HEK293 (cell line): ENCODE measurements at regions not wholly inside any gene's neighbourhood (a gene's known extent, or its start where the extent isn't known, plus 50 kb on each side); places are given as distances from the start of the nearest gene placed in this dataset.

Source experiments
- CTCF ChIP-seq: fragments of 450-650 bp; formaldehyde crosslinking; IDR thresholded peaks from 2 replicates; pipeline ENCODE4 v1.5.1; 2016; ENCODE audit warnings: missing biosample characterization, missing genetic modification characterization
- KLF10 ChIP-seq: fragments of 450-650 bp; IDR thresholded peaks from 2 replicates; pipeline ENCODE4 v1.5.1; 2018; ENCODE audit warnings: missing biosample characterization, mild to moderate bottlenecking, missing genetic modification characterization
- TCF7L2 ChIP-seq: IDR thresholded peaks from 2 replicates; pipeline ENCODE4 v1.6.1; 2011; ENCODE audit warnings: low read depth, mild to moderate bottlenecking, inconsistent platforms, low read length, moderate library complexity, borderline replicate concordance
- ZBTB8A ChIP-seq: fragments of 450-650 bp; formaldehyde crosslinking; IDR thresholded peaks from 2 replicates; pipeline ENCODE4 v1.5.1; 2016; ENCODE audit warnings: missing biosample characterization, missing genetic modification characterization
- ZNF157 ChIP-seq: fragments of 450-650 bp; formaldehyde crosslinking; IDR thresholded peaks from 2 replicates; pipeline ENCODE4 v1.5.1; 2016; ENCODE audit warnings: missing biosample characterization, missing genetic modification characterization
- ZNF26 ChIP-seq: fragments of 450-650 bp; formaldehyde crosslinking; IDR thresholded peaks from 2 replicates; pipeline ENCODE4 v1.5.1; 2016; ENCODE audit warnings: missing biosample characterization, missing genetic modification characterization
- ZNF404 ChIP-seq: fragments of 450-650 bp; formaldehyde crosslinking; IDR thresholded peaks from 2 replicates; pipeline ENCODE4 v1.5.1; 2017; ENCODE audit warnings: missing biosample characterization, missing genetic modification characterization
- ZNF518A ChIP-seq: fragments of 450-650 bp; formaldehyde crosslinking; conservative IDR thresholded peaks from 2 replicates; pipeline ENCODE4 v1.5.1; 2016; ENCODE audit warnings: low read depth, missing biosample characterization, missing genetic modification characterization
- ZNF830 ChIP-seq: fragments of 450-650 bp; IDR thresholded peaks from 2 replicates; pipeline ENCODE4 v1.5.0; 2018; ENCODE audit warnings: missing biosample characterization, missing genetic modification characterization, low read depth, mild to moderate bottlenecking, moderate library complexity

GRCh38 chr3:104438706-104439105 is 928.0 kb upstream of the ALCAM start:
- TF ChIP-seq ZBTB8A (tag by site-specific recombination) (no peak), ZNF830 (tag by site-specific recombination) (no peak), ZNF518A (tag by site-specific recombination) (no peak), ZNF157 (tag by site-specific recombination) (no peak), CTCF (tag by site-specific recombination) (no peak), TCF7L2 (no peak), KLF10 (tag by site-specific recombination) (no peak), ZNF404 (tag by site-specific recombination) (no peak), ZNF26 (no peak)
